ENCODE measurements at regions not wholly inside any gene's neighbourhood (a gene's known extent, or its start where the extent isn't known, plus 50 kb on each side); places are given as distances from the start of the nearest gene placed in this dataset.

GRCh38 chr9:105921057-105921726 is 226.9 kb downstream of the TMEM38B start:
- DNase-seq = no peak

DNA sequence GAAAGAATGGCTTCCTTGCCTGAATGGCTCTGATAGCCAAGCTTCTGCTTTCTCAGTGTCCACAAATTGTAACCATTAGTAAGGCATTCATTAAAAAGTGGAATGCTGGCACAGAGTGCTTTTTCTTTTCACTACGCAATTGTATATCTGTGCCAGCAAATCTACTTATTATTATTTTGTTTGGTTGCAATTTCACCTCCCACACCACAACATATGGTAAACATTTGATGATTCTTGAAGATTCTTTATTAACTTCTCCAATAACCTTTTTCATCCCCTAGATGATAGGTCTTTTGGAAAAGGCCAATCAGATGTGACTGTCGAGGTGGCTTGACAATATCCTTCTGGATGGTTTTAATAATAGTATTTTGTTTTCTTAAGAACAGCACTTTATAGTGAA is 234.1 kb downstream of the TMEM38B start:
- no peak for DNase-seq

GRCh38 chr9:105930011-105930627 is 235.8 kb downstream of the TMEM38B start:
- peak; percentile 56 for DNase-seq

DNA sequence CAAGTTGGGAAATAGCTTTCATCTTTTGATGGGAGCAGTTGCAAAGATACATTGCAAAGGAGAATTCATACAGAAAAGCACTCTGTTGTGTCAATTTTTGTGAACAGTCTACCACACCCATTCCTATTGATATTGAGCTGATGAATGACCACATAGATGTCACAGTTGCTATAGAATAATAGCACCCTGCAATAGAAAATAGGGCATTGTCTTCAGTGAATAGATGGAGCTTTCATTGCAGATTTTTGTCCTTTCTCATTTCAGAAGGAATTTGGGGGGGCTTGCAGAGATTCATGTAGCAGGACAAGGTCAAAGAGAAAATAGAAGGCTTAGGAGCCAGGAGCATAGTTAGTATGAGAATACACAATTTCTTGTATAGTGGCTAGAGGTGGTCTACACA is 237.9 kb downstream of the TMEM38B start:
- DNase-seq = no peak

- DNase-seq = no peak
These were observed 256.1 kb downstream of the TMEM38B start for GRCh38 chr9:105950448-105950847.

DNA sequence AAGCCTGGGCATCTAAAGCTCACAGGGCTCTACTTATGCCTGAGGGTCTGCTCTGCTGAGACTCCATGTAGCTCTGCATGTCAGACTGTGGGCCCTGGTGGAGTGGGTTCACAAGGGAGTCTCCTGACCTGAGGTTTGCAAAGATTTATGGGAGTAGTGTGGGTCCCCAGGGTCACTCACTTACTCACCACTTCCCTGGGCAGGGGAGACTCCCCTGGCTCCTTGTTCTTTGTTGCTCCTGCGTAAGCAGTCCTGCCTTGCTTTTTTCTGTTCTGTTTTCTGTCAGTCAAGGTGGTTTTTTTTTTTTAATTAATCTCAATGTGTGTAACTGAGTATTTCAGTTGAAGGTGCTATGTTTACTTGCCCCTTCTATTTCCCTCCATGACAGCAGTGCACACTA is 256.6 kb downstream of the TMEM38B start:
- no peak for DNase-seq

GRCh38 chr9:105954517-105954916 is 260.2 kb downstream of the TMEM38B start:
- DNase-seq = no peak

- DNase-seq = no peak
These were observed 263.5 kb downstream of the TMEM38B start for GRCh38 chr9:105957830-105958229.

DNA sequence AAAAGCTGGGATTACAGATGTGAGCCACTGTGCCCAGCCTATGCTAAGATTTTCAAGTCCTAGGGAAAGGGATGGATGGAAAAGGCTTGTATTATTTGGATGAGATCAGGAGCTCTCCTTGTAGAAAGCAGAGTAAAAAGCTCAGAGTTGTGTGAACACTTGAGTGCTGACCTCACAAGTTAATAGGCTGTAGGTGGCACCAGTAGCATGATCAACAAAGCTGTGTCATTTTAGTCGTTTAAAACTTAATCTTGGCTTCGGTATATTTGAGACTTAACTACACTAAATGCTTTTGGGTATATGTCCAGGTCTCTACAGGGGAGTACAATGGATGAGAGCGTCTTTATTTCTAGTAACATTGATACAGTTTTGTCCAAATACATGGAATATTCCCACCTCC is 264.2 kb downstream of the TMEM38B start:
- DNase-seq = no peak

DNA sequence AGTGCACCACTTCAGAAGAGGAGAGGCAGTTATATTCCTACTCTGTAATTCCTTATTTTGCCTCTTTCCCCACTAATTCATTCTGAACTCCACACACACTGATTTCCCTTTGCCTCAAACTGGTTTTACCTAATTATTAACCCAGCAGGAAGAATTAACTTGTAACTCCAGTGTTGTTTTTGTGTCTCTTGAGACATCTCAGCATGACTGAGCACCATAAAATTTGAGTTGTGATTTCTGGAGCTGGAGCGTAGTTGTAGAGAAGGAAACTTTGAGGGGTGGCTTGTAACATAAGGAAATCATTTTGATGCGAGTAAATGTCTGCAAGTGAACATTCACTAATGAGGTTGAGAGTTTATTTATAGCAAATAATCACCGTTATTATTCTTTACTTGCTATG is 265.2 kb downstream of the TMEM38B start:
- DNase-seq = no peak

DNA sequence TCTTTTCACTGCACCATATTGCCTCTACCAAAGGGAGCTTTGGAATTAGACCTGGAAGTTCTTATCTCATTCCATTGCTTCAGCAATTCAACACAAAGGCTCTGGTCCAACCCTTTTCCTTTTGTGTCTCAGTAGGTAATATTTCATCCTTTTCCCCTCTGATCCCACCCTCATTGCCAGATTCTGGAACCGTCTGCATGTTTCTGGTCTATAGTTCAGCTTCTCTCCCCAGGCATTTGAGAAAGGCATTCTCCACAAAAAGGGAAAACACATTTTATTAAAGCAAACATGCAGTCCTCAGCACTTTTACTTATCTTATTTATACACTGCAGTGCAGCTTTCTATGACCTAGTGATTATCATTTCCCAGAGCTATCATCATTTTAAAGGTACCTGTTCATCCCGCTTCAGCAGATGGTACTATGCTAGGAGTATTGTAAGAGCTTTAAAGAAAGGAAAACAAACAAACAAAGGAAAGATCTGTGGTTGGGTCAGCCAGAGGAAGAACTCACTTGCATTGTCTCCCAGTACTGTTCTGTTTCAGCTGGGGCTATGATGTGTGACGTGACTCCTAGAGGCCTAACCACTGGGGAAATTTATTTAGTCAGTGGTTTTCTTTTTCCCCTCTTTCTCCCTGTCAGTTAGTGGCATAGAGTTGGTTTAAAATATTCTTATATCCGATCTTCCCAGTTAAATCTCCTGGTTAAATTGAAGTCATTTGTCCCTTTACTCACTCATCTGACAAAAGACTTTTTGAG is 269.2 kb downstream of the TMEM38B start:
- DNase-seq = no peak

GRCh38 chr9:105964156-105964555 is 269.8 kb downstream of the TMEM38B start:
- DNase-seq = no peak

DNA sequence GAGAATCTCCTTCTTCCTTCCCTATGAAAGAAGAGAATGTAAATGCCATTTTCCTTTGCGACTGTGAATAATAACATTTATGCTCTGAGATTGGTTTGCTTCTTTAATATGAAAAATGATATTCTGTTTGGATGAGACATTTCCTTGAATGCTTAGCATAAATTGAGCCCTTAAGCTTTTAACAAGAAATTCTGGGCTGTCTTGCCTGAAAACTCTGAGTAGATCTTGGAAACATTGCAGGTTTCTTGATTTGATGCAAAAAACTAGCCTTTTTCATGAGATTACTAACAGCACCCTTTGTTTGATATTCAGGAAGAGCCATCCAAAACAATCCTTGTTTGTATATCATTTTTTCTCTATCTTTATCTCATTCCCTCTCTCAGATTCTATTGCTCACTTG is 272.5 kb downstream of the TMEM38B start:
- DNase-seq = no peak

GRCh38 chr9:105967248-105967647 is 272.9 kb downstream of the TMEM38B start:
- DNase-seq = no peak

- no peak for DNase-seq
These were observed 273.5 kb downstream of the TMEM38B start for GRCh38 chr9:105967797-105968196.

DNA sequence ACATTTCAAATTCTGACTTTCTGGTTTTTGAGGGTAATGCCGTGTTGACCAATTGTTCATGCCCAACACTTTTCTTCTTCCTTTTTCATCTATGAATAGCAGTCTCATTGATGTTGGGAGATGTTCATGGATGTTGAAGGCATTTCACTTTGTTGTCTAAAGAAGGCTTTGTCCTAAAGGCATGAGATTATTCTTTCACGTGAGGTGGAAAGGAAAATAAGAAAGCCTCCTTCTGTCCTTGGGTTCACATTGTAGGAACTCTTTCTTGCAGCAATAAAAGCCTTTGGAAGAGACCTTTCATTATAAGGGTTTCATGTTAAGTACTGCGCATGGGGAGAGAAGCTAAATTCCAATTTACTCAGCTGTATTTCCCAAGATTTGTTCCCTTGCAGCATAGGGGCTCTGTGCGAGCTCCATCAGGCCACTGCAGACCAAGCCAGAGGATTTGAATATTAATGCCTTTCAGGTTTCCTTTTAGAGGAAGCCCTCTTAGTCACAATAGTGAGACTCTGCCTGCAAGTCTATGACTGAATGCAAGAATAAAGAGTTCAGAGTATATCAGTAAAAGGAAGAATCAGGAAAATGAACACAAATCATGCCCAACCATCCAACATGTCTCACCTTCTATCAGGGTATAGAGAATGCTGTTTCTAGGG is 274.6 kb downstream of the TMEM38B start:
- no peak for DNase-seq

- DNase-seq = no peak
These were observed 275.3 kb downstream of the TMEM38B start for GRCh38 chr9:105969636-105970035.

DNA sequence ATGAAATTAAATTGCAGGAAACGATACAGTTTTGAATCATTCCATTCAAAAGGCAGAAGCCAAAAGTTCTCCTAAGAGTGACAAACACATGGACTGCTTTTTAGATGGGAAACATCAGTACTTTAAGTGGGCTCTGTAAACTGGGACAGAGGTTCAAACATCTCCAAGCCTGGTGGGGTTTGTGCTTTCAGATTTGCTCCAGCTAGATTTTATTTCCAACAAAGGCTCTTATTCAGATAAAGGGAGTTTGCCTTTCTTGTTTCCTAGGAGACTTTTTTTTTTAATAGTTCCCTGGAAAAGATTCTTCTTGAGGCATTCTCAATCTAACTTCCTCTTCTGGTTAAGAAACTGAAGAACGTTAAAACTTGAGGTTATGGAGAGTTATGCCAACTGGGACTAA is 277.6 kb downstream of the TMEM38B start:
- DNase-seq = no peak

DNA sequence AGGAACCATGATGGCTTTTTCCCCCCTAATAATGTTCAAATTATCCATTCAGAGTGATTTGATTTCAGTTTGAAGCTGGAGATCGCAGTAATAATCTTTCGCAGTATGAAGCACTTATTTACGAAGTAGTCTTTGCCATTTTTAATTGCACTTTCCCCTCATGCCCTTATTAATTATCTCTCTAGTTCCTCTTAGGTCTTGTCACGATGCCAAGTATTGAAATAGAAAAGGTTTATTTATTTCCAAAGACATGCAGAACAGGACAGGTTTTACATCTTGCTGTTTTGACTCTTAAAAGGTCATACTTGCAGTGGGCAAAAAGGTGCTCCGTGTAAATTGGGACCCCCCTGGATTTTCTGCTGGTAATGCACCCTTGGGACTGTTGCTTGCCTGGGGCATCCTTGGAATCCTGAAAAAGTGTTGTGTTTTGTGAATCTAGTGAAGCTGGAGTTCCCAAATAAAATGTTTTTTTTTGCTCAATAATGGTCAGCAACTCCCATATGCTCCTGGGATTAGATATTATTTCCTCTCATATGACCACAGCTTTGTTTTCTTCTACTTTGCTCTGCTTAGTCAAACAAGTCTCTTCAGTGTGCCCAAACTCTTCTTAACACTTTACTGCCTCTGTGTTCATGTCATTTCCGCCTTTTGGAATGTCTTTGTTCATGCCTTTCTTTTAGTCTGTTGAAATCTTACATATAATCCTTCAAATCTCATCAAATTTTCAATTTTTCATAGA is 278.3 kb downstream of the TMEM38B start:
- DNase-seq = no peak

DNA sequence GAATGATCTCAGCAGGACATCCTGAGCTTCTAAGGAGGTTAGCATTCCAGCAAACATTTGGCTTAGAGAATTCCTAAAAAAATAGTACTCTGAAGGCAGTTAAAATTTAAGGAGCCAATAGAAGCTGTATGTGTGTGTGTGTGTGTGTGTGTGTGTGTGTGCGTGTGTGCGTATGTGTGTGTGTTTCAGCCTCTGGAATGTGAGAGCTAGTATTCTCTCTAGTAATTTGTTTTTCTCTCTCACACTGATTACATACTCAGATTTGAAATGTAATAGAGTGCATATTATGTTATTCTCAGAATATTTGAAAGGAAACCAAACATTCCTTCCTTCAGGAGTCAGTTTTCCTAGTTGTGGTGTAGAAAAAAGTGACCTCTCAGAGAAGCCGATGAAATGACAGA is 279.6 kb downstream of the TMEM38B start:
- peak; percentile 77 for DNase-seq

- DNase-seq = peak; percentile 83
These were observed 281.7 kb downstream of the TMEM38B start for GRCh38 chr9:105975886-105976645.

DNA sequence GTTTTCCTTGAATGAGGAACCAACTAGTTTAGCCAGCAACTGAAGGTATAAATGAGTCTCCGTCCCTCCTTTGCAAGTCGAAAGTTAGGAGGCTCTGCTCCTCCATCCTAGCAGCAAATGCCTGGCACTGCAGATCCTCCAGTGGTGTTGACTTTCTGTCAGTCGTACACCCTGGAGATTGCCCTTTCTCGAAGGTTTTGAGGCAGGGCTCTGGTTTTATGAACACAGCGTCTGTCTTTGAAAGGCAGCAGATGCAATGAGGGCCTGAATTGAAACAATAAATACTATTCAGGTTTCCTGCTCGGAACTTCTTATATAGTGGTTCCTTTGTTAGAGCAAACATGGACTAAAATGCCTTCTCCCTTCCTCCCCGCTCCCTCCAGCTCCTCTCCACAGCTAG is 284.0 kb downstream of the TMEM38B start:
- DNase-seq = no peak
